Neural cell (in vitro differentiated cells): ENCODE measurements at regions not wholly inside any gene's neighbourhood (a gene's known extent, or its start where the extent isn't known, plus 50 kb on each side); places are given as distances from the start of the nearest gene placed in this dataset.
"Not testable (repeated sequence)": the region's sequence is repeated elsewhere in the genome, so short reads cannot be mapped to it uniquely, and the experiment has no call there.

ENCODE experiments used
- EP300 ChIP-seq: fragments of 450-650 bp; conservative IDR thresholded peaks from 2 replicates; pipeline ENCODE4 v1.6.1; 2014; ENCODE audit warnings: antibody characterized with exemption, mild to moderate bottlenecking, moderate library complexity; ENCODE audit not compliant: poor library complexity, severe bottlenecking
- EZH2 ChIP-seq: fragments of 200-600, 300-800 bp; shearing (Covaris generic), sonication (generic); IDR thresholded peaks from 2 replicates; pipeline ENCODE4 v1.6.1; 2014; ENCODE audit warnings: antibody characterized with exemption, low read length, borderline replicate concordance, mild to moderate bottlenecking; ENCODE audit not compliant: insufficient read depth, poor library complexity, severe bottlenecking
- MXI1 ChIP-seq: fragments of 450-650 bp; conservative IDR thresholded peaks from 2 replicates; pipeline ENCODE4 v1.6.1; 2014; ENCODE audit warnings: antibody characterized with exemption, mild to moderate bottlenecking; ENCODE audit not compliant: poor library complexity, severe bottlenecking
- POLR2AphosphoS5 ChIP-seq: IDR thresholded peaks from 2 replicates; pipeline ENCODE4 v1.6.1; 2012
- SMC3 ChIP-seq: fragments of 450-650 bp; conservative IDR thresholded peaks from 2 replicates; pipeline ENCODE4 v1.6.1; 2014; ENCODE audit warnings: antibody characterized with exemption, mild to moderate bottlenecking, moderate library complexity; ENCODE audit not compliant: poor library complexity
- TAF1 ChIP-seq: IDR thresholded peaks from 2 replicates; pipeline ENCODE4 v1.6.1; 2012; ENCODE audit warnings: low read depth
- TF ChIP-seq, protein P1 (sequence below): fragments of 450-650 bp; IDR thresholded peaks from 2 replicates; pipeline ENCODE4 v1.5.1; 2014; ENCODE audit warnings: antibody characterized with exemption, mild to moderate bottlenecking, moderate library complexity; ENCODE audit not compliant: poor library complexity, severe bottlenecking
- TF ChIP-seq, protein P2 (sequence below): IDR thresholded peaks from 2 replicates; pipeline ENCODE4 v1.6.1; 2012; ENCODE audit warnings: borderline replicate concordance

DNA sequence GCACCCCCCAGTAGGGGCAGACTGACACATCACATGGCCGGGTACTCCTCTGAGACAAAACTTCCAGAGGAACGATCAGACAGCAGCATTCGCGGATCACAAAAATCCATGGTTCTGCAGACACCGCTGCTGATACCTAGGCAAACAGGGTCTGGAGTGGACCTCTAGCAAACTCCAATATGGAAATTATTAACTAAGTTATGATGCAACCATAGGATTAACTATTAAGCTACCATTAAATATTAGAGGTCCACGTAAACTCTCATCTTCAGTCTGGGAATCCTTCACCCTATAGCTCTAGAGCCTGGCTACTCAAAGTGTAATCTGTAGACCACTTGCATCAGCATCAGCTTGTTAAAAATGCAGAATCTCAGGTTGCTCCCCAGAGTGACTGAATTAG, 191.1 kb upstream of the ANO5 start:
- TF ChIP-seq, protein P1, sequence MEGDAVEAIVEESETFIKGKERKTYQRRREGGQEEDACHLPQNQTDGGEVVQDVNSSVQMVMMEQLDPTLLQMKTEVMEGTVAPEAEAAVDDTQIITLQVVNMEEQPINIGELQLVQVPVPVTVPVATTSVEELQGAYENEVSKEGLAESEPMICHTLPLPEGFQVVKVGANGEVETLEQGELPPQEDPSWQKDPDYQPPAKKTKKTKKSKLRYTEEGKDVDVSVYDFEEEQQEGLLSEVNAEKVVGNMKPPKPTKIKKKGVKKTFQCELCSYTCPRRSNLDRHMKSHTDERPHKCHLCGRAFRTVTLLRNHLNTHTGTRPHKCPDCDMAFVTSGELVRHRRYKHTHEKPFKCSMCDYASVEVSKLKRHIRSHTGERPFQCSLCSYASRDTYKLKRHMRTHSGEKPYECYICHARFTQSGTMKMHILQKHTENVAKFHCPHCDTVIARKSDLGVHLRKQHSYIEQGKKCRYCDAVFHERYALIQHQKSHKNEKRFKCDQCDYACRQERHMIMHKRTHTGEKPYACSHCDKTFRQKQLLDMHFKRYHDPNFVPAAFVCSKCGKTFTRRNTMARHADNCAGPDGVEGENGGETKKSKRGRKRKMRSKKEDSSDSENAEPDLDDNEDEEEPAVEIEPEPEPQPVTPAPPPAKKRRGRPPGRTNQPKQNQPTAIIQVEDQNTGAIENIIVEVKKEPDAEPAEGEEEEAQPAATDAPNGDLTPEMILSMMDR: not testable (repeated sequence)
- not testable (repeated sequence) for TF ChIP-seq POLR2AphosphoS5, TAF1, EZH2, SMC3, EP300, MXI1
- TF ChIP-seq, protein P2, sequence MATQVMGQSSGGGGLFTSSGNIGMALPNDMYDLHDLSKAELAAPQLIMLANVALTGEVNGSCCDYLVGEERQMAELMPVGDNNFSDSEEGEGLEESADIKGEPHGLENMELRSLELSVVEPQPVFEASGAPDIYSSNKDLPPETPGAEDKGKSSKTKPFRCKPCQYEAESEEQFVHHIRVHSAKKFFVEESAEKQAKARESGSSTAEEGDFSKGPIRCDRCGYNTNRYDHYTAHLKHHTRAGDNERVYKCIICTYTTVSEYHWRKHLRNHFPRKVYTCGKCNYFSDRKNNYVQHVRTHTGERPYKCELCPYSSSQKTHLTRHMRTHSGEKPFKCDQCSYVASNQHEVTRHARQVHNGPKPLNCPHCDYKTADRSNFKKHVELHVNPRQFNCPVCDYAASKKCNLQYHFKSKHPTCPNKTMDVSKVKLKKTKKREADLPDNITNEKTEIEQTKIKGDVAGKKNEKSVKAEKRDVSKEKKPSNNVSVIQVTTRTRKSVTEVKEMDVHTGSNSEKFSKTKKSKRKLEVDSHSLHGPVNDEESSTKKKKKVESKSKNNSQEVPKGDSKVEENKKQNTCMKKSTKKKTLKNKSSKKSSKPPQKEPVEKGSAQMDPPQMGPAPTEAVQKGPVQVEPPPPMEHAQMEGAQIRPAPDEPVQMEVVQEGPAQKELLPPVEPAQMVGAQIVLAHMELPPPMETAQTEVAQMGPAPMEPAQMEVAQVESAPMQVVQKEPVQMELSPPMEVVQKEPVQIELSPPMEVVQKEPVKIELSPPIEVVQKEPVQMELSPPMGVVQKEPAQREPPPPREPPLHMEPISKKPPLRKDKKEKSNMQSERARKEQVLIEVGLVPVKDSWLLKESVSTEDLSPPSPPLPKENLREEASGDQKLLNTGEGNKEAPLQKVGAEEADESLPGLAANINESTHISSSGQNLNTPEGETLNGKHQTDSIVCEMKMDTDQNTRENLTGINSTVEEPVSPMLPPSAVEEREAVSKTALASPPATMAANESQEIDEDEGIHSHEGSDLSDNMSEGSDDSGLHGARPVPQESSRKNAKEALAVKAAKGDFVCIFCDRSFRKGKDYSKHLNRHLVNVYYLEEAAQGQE: not testable (repeated sequence)
